ENCODE measurements at regions not wholly inside any gene's neighbourhood (a gene's known extent, or its start where the extent isn't known, plus 50 kb on each side); places are given as distances from the start of the nearest gene placed in this dataset.

DNA sequence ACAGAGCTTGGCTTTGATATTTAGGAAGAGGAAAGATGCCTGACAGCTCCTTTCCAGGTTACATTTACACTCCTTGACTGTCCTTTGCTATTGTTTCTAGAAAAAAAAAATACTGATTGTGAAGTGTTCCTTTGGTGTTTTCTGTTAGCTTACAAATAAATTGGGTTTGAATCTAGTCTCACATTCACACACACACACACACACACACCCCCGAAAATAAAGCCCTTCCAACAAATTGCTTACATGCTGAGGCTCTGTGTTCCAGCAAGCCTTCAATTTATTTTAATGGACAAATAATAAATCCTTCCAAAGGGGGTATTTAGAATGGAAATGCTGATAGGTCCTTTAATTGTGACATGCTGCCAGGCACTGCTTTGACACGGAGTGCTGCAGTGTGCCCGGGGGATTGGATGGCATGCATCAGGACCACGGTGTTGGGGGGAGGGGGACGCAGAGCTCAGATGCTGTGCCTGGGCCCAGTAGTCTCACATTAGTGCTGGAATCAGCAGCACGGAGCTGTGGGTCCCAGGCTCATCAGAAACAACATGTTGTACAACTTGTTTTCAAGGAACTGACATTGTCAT is 199.9 kb downstream of the CD83 start:
- 91% methylated on average over 4 of the region's 6 CpGs for WGBS (ENCODE audit: insufficient coverage)
- no peak for DNase-seq
- Histone ChIP-seq H3K4me3 (ENCODE audit: control insufficient read depth in 1 of 7, extremely low read depth in 1 of 7, insufficient read depth in 4 of 7, low read depth in 2 of 7, low read length in 6 of 7) (no peak overlapping the region), H3K27ac (ENCODE audit: insufficient read depth in 1 of 2, low read depth in 1 of 2, low read length in 2 of 2, poor library complexity in 1 of 2, severe bottlenecking in 2 of 2) (no peak overlapping the region), H3K4me1 (ENCODE audit: control extremely low read depth in 1 of 4, control insufficient read depth in 4 of 4, insufficient read depth in 4 of 4, low read length in 3 of 4) (peaks cover 2 to 29% (median 17%) of the 10 kb centered on the region in 4 experiments), H3K27me3 (replicated peaks in 2 of 5; ENCODE audit: control insufficient read depth in 4 of 5, insufficient read depth in 5 of 5, low read length in 4 of 5) (no peaks in the 10 kb centered on the region), H3K9me3 (ENCODE audit: control extremely low read depth in 1 of 5, control insufficient read depth in 4 of 5, insufficient read depth in 2 of 5, low read depth in 1 of 5, low read length in 4 of 5) (no peaks in the 10 kb centered on the region), H3K36me3 (ENCODE audit: control insufficient read depth in 4 of 4, insufficient read depth in 4 of 4, low read length in 3 of 4) (no peaks in the 10 kb centered on the region)
- CTCF ChIA-PET = interaction anchor here (1.0 kb wide), 1 partner anchor 41 kb away, joined by 3 read pairs; no protein-coding TSS in a partner anchor
- POLR2A ChIA-PET = interaction anchor here (0.6 to 0.7 kb wide), 2 partner anchors 102 to 114 kb away, joined by 3 read pairs; no protein-coding TSS in a partner anchor

DNA sequence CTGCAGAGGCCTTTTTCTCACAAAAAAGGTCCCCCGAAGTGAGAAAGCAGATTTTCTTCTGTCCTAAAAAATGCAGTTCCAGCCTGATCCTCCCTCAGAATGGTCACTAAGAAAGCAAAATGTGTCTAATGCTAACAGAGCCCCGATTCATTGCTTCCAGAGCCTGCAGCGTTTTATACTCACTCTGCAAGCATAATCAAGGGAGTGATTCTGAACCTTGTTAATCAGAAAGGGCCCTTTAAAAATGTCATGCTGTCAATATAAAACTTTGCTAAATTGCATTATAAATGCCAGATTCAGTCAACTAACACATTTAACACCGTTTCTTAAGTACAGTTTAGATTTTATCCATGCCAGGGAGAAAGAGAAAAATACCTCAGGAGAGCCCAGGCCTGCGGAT is 202.8 kb downstream of the CD83 start:
- no peaks in the 10 kb centered on the region for H3K27me3 ChIP-seq (replicated peaks in 2 of 5; ENCODE audit: control insufficient read depth in 4 of 5, insufficient read depth in 5 of 5, low read length in 4 of 5)
- peaks cover 0 to 25% (median 15%) of the 10 kb centered on the region in 4 experiments for H3K4me1 ChIP-seq (ENCODE audit: control extremely low read depth in 1 of 4, control insufficient read depth in 4 of 4, insufficient read depth in 4 of 4, low read length in 3 of 4)
- H3K36me3 ChIP-seq (ENCODE audit: control insufficient read depth in 4 of 4, insufficient read depth in 4 of 4, low read length in 3 of 4) = no peaks in the 10 kb centered on the region
- POLR2A ChIA-PET = no interaction called here
- no peak for DNase-seq
- no peaks in the 10 kb centered on the region for H3K9me3 ChIP-seq (ENCODE audit: control extremely low read depth in 1 of 5, control insufficient read depth in 4 of 5, insufficient read depth in 2 of 5, low read depth in 1 of 5, low read length in 4 of 5)
- no peak overlapping the region for H3K4me3 ChIP-seq (ENCODE audit: control insufficient read depth in 1 of 7, extremely low read depth in 1 of 7, insufficient read depth in 4 of 7, low read depth in 2 of 7, low read length in 6 of 7)
- CTCF ChIA-PET = interaction anchor here (1.1 to 2.4 kb wide), 2 partner anchors 9 to 29 kb away, joined by 3 to 5 read pairs; no protein-coding TSS in a partner anchor
- WGBS (ENCODE audit: insufficient coverage) = 100% methylated on average over 4 of the region's 5 CpGs
- no peak overlapping the region for H3K27ac ChIP-seq (ENCODE audit: insufficient read depth in 1 of 2, low read depth in 1 of 2, low read length in 2 of 2, poor library complexity in 1 of 2, severe bottlenecking in 2 of 2)

DNA sequence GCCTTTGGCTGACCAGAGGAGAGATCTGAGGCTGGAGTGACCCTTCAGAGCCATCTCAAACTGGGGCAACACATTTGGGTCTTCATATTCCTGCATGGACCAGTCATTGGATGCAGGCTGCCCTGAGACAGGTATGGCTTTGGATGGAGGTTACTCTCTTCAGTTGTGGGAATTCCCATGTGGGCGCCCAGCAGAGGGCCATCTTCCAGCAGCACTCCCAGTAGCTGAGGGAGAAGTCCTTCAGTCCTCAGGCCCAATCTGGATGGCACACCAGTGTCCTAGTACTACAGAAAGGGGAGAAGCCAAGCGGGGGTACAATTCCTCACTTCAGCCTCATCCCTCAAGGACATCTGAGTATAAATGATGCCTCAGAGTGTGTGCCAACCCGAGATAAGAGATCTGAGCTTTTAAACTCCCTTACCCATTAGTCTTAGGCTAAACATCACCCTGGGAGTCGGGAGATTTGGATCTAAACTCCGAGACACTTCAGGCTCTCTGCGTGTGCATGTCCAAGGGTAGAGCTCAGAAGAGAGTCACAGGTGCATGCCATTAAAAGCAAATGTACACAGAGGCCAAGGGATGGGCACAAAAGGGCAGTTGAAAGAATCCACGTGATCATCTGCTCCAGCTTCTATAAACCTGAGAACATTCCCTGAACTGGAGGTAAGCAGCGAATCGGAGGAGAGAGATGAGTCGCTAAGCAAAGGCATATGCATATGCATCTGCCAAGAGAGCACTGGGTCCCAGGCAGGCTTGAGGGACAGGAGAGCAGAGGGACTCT is 204.6 kb downstream of the CD83 start:
- Histone ChIP-seq H3K27ac (ENCODE audit: insufficient read depth in 1 of 2, low read depth in 1 of 2, low read length in 2 of 2, poor library complexity in 1 of 2, severe bottlenecking in 2 of 2) (no peak overlapping the region), H3K9me3 (ENCODE audit: control extremely low read depth in 1 of 5, control insufficient read depth in 4 of 5, insufficient read depth in 2 of 5, low read depth in 1 of 5, low read length in 4 of 5) (no peaks in the 10 kb centered on the region), H3K27me3 (replicated peaks in 2 of 5; ENCODE audit: control insufficient read depth in 4 of 5, insufficient read depth in 5 of 5, low read length in 4 of 5) (no peaks in the 10 kb centered on the region), H3K36me3 (ENCODE audit: control insufficient read depth in 4 of 4, insufficient read depth in 4 of 4, low read length in 3 of 4) (no peaks in the 10 kb centered on the region), H3K4me1 (ENCODE audit: control extremely low read depth in 1 of 4, control insufficient read depth in 4 of 4, insufficient read depth in 4 of 4, low read length in 3 of 4) (peaks cover 0 to 14% (median 5%) of the 10 kb centered on the region in 4 experiments), H3K4me3 (ENCODE audit: control insufficient read depth in 1 of 7, extremely low read depth in 1 of 7, insufficient read depth in 4 of 7, low read depth in 2 of 7, low read length in 6 of 7) (no peak overlapping the region)
- CTCF ChIA-PET = interaction anchor here (1.0 to 2.4 kb wide), 5 partner anchors 11 to 85 kb away, joined by 3 to 5 read pairs (median 4); no protein-coding TSS in a partner anchor
- no peak for DNase-seq
- POLR2A ChIA-PET = no interaction called here
- WGBS (ENCODE audit: insufficient coverage) = 99% methylated on average over 10 of the region's 10 CpGs

DNA sequence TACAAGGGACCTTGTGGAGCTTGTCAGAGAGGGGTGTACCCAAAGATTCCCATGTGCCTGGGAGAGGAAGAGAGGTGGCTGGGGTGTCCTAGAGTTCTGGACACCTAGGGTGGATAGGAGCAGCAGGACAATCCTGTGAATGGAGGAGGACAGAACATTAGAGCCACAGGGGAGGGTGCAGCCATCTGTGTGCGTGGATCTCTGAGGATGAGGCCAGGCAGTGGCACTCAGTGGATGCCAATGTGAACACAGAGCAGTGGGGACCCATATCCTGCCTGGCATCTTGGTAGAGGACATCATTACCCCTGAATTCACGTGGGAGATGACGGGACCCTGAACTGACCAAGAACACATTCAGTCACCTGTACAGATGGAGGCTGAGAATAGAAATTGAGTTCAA is 205.3 kb downstream of the CD83 start:
- POLR2A ChIA-PET = no interaction called here
- no peaks in the 10 kb centered on the region for H3K36me3 ChIP-seq (ENCODE audit: control insufficient read depth in 4 of 4, insufficient read depth in 4 of 4, low read length in 3 of 4)
- H3K4me3 ChIP-seq (ENCODE audit: control insufficient read depth in 1 of 7, extremely low read depth in 1 of 7, insufficient read depth in 4 of 7, low read depth in 2 of 7, low read length in 6 of 7) = no peak overlapping the region
- no peaks in the 10 kb centered on the region for H3K9me3 ChIP-seq (ENCODE audit: control extremely low read depth in 1 of 5, control insufficient read depth in 4 of 5, insufficient read depth in 2 of 5, low read depth in 1 of 5, low read length in 4 of 5)
- peaks cover 0 to 7% (median 2%) of the 10 kb centered on the region in 4 experiments for H3K4me1 ChIP-seq (ENCODE audit: control extremely low read depth in 1 of 4, control insufficient read depth in 4 of 4, insufficient read depth in 4 of 4, low read length in 3 of 4)
- 100% methylated on average over 3 of the region's 3 CpGs for WGBS (ENCODE audit: insufficient coverage)
- H3K27ac ChIP-seq (ENCODE audit: insufficient read depth in 1 of 2, low read depth in 1 of 2, low read length in 2 of 2, poor library complexity in 1 of 2, severe bottlenecking in 2 of 2) = no peak overlapping the region
- no peak for DNase-seq
- H3K27me3 ChIP-seq (replicated peaks in 2 of 5; ENCODE audit: control insufficient read depth in 4 of 5, insufficient read depth in 5 of 5, low read length in 4 of 5) = no peaks in the 10 kb centered on the region
- CTCF ChIA-PET = interaction anchor here (1.6 kb wide), 1 partner anchor 14 kb away, joined by 4 read pairs; no protein-coding TSS in a partner anchor

DNA sequence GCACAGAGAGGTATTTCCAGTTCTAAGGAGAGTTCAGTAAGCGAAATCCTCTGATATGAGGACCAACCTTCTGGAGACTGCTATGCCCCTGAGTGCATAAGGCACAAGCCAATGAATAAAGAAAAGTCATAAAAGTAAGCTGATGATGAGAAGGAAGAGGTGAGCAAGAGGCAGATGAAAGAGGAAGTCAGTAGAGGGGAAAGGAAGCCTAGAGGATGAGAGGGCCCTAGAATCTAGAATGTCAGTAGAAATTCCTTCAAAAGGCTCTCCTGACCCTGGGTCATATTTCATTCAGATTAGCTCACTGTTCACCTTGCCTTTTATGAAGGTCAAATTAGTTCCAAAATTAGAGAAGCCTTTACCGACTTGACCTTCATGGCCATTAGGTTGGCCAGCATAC is 209.2 kb downstream of the CD83 start:
- WGBS (ENCODE audit: insufficient coverage) = 91% methylated on average over 2 of the region's 2 CpGs
- CTCF ChIA-PET = no interaction called here
- DNase-seq = peak in 1 of 3 donors; percentile 10

DNA sequence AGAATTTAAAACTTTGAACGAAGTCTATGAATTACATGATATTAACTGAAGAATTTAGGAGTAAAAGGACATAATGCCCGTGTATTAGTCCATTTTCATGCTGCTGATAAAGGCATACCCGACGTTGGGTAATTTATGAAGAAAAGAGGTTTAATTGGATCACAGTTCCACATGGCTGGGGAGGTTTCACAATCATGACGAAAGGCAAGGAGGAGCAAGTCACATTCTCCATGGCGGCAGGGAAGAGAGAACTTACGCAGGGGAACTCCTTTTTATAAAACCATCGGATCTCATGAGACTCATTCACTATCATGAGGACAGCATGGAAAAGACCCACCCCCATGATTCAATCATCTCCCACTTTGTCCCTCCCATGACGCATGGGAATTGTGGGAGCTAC is 210.6 kb downstream of the CD83 start:
- Histone ChIP-seq H3K4me1 (ENCODE audit: control extremely low read depth in 1 of 4, control insufficient read depth in 4 of 4, insufficient read depth in 4 of 4, low read length in 3 of 4) (peaks cover 0 to 4% (median under 1%) of the 10 kb centered on the region in 4 experiments), H3K27ac (ENCODE audit: insufficient read depth in 1 of 2, low read depth in 1 of 2, low read length in 2 of 2, poor library complexity in 1 of 2, severe bottlenecking in 2 of 2) (no peak overlapping the region), H3K4me3 (ENCODE audit: control insufficient read depth in 1 of 7, extremely low read depth in 1 of 7, insufficient read depth in 4 of 7, low read depth in 2 of 7, low read length in 6 of 7) (no peak overlapping the region), H3K36me3 (ENCODE audit: control insufficient read depth in 4 of 4, insufficient read depth in 4 of 4, low read length in 3 of 4) (no peaks in the 10 kb centered on the region), H3K27me3 (replicated peaks in 2 of 5; ENCODE audit: control insufficient read depth in 4 of 5, insufficient read depth in 5 of 5, low read length in 4 of 5) (no peaks in the 10 kb centered on the region), H3K9me3 (ENCODE audit: control extremely low read depth in 1 of 5, control insufficient read depth in 4 of 5, insufficient read depth in 2 of 5, low read depth in 1 of 5, low read length in 4 of 5) (no peaks in the 10 kb centered on the region)
- DNase-seq = no peak
- ChIA-PET POLR2A (no interaction called here), CTCF (no interaction called here)
- WGBS (ENCODE audit: insufficient coverage) = 100% methylated on average over 7 of the region's 9 CpGs

More for the DNA sequence above, 209.2 kb downstream of the CD83 start:
- no peak overlapping the region for H3K4me3 ChIP-seq (ENCODE audit: control insufficient read depth in 1 of 7, extremely low read depth in 1 of 7, insufficient read depth in 4 of 7, low read depth in 2 of 7, low read length in 6 of 7)
- H3K9me3 ChIP-seq (ENCODE audit: control extremely low read depth in 1 of 5, control insufficient read depth in 4 of 5, insufficient read depth in 2 of 5, low read depth in 1 of 5, low read length in 4 of 5) = no peaks in the 10 kb centered on the region
- H3K27ac ChIP-seq (ENCODE audit: insufficient read depth in 1 of 2, low read depth in 1 of 2, low read length in 2 of 2, poor library complexity in 1 of 2, severe bottlenecking in 2 of 2) = no peak overlapping the region
- POLR2A ChIA-PET = interaction anchor here (0.6 kb wide), 1 partner anchor 36 kb away, joined by 3 read pairs; no protein-coding TSS in a partner anchor
- H3K4me1 ChIP-seq (ENCODE audit: control extremely low read depth in 1 of 4, control insufficient read depth in 4 of 4, insufficient read depth in 4 of 4, low read length in 3 of 4) = peaks cover 0 to 4% (median under 1%) of the 10 kb centered on the region in 4 experiments
- H3K36me3 ChIP-seq (ENCODE audit: control insufficient read depth in 4 of 4, insufficient read depth in 4 of 4, low read length in 3 of 4) = no peaks in the 10 kb centered on the region
- H3K27me3 ChIP-seq (replicated peaks in 2 of 5; ENCODE audit: control insufficient read depth in 4 of 5, insufficient read depth in 5 of 5, low read length in 4 of 5) = no peaks in the 10 kb centered on the region

All from common myeloid progenitor, CD34-positive (primary cell).